ENCODE measurements at regions not wholly inside any gene's neighbourhood (a gene's known extent, or its start where the extent isn't known, plus 50 kb on each side); places are given as distances from the start of the nearest gene placed in this dataset.
A peak's percentile ranks its signal among the peaks of the same experiment; 100 is the strongest.

- H3K4me3 ChIP-seq, result no peak overlapping the region
- peaks cover 25% of the 10 kb centered on the region for H3K4me1 ChIP-seq
- H3K9me3 ChIP-seq, result no peaks in the 10 kb centered on the region
- CTCF ChIA-PET, result interaction anchor here (1.2 kb wide), 1 partner anchor 9 kb away, joined by 3 read pairs; no protein-coding TSS in a partner anchor
- no peak for DNase-seq (ENCODE audit: low read depth in 1 of 2, low spot score in 1 of 2)
- TF ChIP-seq ZC3H11A (IDR thresholded peaks at IDR 0.05), result no peak
- no peak for TF ChIP-seq EP300 (IDR thresholded peaks at IDR 0.05)
- TF ChIP-seq RCOR1 (IDR thresholded peaks at IDR 0.05; ENCODE audit: low read depth, low read length), result no peak
- POLR2A ChIA-PET, result no interaction called here
- FAIRE-seq, result no peak
- peak overlapping the region; percentile 50 for H3K4me2 ChIP-seq
- WGBS (ENCODE audit: missing lambda C conversion rate), result 93% methylated on average over 3 of the region's 3 CpGs
- H3K27ac ChIP-seq, result peak overlapping the region; percentile 42 to 70; a peak in 4 of 6 replicates
- no peak for ATAC-seq
Measured at GRCh38 chr6:82419132-82419581, 55.5 kb downstream of the TPBG start.

GRCh38 chr6:82419859-82420258 is 56.2 kb downstream of the TPBG start:
- DNase-seq (ENCODE audit: low read depth in 1 of 2, low spot score in 1 of 2) (peak in 1 of 2 experiments; percentile 37), FAIRE-seq (no peak), ATAC-seq (peak in 1 of 2 experiments; percentile 52; a peak in 3 of 6 replicates)
- WGBS (ENCODE audit: missing lambda C conversion rate), result 0% methylated on average over 1 of the region's 1 CpG
- Histone ChIP-seq H3K27ac (peak overlapping the region; percentile 42 to 70; a peak in 3 of 6 replicates), H3K4me2 (peak overlapping the region; percentile 50), H3K9me3 (no peaks in the 10 kb centered on the region), H3K4me1 (peaks cover 25% of the 10 kb centered on the region), H3K4me3 (no peak overlapping the region)
- TF ChIP-seq GATA3 (IDR thresholded peaks at IDR 0.05; ENCODE audit: borderline replicate concordance) (peak; percentile 35; the same call in 1 of the 2 replicates), NPAS2 (CRISPR knock-in tag; IDR thresholded peaks at IDR 0.05; ENCODE audit: borderline replicate concordance) (no peak), JUNB (IDR thresholded peaks at IDR 0.05) (peak; percentile 41; the same call in 1 of the 2 replicates), JUN (IDR thresholded peaks at IDR 0.05) (0 out of 5 replicates have a peak, but pooled peaks of 1 of the 2 experiments have one; percentile 23)
- CTCF ChIA-PET, result interaction anchor here (0.6 to 1.2 kb wide), 3 partner anchors 9 to 212 kb away, joined by 3 read pairs; no protein-coding TSS in a partner anchor
- POLR2A ChIA-PET, result no interaction called here

DNA sequence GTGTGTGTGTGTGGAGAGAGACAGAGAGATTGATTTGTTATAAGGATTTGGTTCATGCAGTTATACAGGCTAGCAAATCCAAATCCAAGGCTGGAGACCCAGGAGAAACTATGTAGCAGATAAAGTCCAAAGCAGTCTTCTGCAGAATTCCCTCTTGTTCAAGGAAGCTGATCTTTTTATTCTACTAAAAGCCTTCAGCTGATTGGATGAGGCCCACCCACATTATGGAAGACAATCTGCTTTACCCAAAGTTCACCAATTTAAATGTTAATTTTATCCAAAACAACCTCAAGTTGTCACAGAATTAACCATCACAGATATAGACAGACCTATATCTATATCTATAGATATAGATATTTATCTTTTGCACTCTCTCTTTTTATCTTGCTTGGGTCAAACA is 67.0 kb downstream of the TPBG start:
- no peak for ATAC-seq
- TF ChIP-seq, protein P1, sequence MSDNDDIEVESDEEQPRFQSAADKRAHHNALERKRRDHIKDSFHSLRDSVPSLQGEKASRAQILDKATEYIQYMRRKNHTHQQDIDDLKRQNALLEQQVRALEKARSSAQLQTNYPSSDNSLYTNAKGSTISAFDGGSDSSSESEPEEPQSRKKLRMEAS (IDR thresholded peaks at IDR 0.05), result no peak
- TF ChIP-seq POLR2AphosphoS2 (conservative IDR thresholded peaks at IDR 0.05; ENCODE audit: low read length) (no peak), KDM1A (IDR thresholded peaks at IDR 0.05; ENCODE audit: low read depth) (no peak)
- no peak for DNase-seq (ENCODE audit: low read depth in 1 of 2, low spot score in 1 of 2)
- ChIA-PET CTCF (no interaction called here), POLR2A (no interaction called here)
- H3K27ac ChIP-seq, result no peak overlapping the region
- H3K4me2 ChIP-seq, result no peak overlapping the region
- no peaks in the 10 kb centered on the region for H3K9me3 ChIP-seq
- no peak overlapping the region for H3K4me3 ChIP-seq
- FAIRE-seq, result no peak
- no peaks in the 10 kb centered on the region for H3K4me1 ChIP-seq

DNA sequence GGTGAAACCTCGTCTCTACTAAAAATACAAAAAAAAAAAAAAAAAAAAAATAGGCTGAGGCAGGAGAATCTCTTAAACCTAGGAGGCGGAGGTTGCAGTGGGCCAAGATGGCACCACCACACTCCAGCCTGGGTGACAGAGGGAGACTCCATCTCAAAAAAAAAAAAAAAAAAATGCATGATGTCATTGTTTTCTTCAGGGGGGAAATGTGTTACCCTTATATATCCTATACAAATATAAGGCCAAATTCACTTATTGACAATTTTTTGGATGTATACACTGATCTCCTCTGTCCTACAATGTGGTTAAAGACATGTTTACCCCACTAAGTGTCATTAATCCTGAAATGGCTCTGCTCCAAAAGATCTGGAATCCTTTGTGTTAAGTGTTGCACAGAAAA is 73.1 kb downstream of the TPBG start:
- Histone ChIP-seq H3K4me3 (no peak overlapping the region), H3K4me1 (no peaks in the 10 kb centered on the region), H3K9me3 (no peaks in the 10 kb centered on the region), H3K4me2 (no peak overlapping the region), H3K27ac (no peak overlapping the region)
- ATAC-seq (no peak), FAIRE-seq (no peak), DNase-seq (ENCODE audit: low read depth in 1 of 2, low spot score in 1 of 2) (no peak)
- WGBS (ENCODE audit: missing lambda C conversion rate), result 59% methylated on average over 2 of the region's 2 CpGs
- ChIA-PET POLR2A (interaction anchor here (0.6 kb wide), 1 partner anchor 374 kb away, joined by 3 read pairs; no protein-coding TSS in a partner anchor), CTCF (interaction anchor here (0.8 kb wide), 1 partner anchor 31 kb away, joined by 3 read pairs; no protein-coding TSS in a partner anchor)
- TF ChIP-seq CBX8 (IDR thresholded peaks at IDR 0.05) (no peak), SMC3 (IDR thresholded peaks at IDR 0.05) (no peak), CHD4 (IDR thresholded peaks at IDR 0.05; ENCODE audit: borderline replicate concordance) (no peak), REST (IDR thresholded peaks at IDR 0.05) (no peak), ZC3H11A (IDR thresholded peaks at IDR 0.05) (no peak), EHMT2 (IDR thresholded peaks at IDR 0.05; ENCODE audit: low read depth) (no peak), RCOR1 (IDR thresholded peaks at IDR 0.05; ENCODE audit: low read depth, low read length) (no peak), TP53 (CRISPR knock-in tag; IDR thresholded peaks at IDR 0.05) (no peak), CTCF (IDR thresholded peaks at IDR 0.05) (no peak), BHLHE40 (IDR thresholded peaks at IDR 0.05; ENCODE audit: low read depth, low read length) (no peak)
